Esophagus mucosa (tissue), 1 donor: ENCODE measurements at regions not wholly inside any gene's neighbourhood (a gene's known extent, or its start where the extent isn't known, plus 50 kb on each side); places are given as distances from the start of the nearest gene placed in this dataset.

Experiments
- ATAC-seq: fragments of 200-7000 bp; cut with Tn5 transposase; one replicate; pipeline ENCODE4 v1.9.1; 2020
- donor health status: DM: yes; HTN: yes; CAD: no.

- no peak for ATAC-seq
Observed at GRCh38 chr9:80596579-80596978, 1024.8 kb downstream of the TLE4 start.

DNA sequence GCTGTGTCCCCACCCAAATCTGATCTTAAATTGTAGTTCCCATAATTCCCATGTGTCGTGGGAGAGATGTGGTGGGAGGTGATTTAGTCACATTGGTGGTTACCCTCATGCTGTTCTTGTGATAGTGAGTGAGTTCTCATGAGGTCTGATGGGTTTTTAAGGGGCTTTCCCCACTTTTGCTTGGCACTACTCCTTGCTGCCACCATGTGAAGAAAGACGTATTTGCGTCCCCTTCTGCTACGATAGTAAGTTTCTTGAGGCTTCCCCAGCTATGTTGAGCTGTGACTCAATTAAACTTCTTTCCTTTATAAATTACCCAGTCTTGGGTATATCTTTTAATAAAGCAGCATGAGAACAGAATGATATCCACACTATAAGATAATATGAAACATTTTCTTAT lies 1023.4 kb downstream of the TLE4 start:
- no peak for ATAC-seq

DNA sequence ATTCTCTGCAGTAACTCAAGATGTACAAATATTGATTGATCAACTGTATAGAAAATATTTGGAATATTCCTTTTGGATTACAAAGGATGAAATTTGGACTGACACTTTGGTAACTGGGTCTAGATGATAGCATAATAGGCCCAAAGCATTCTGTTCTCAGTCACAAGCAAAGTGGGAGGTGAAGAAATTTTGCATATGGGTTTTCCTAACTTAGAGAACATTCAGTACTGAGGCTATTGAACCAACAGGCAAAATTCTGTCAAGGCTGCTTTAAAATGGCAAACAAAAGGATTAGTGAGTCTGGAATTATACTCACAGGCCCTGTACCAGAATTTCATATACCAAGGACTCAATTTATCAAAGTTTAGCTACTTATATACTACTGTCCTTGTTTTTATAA lies 1020.6 kb downstream of the TLE4 start:
- ATAC-seq = no peak

- ATAC-seq = no peak
Observed at GRCh38 chr9:80586786-80587330, 1015.1 kb downstream of the TLE4 start.

- no peak for ATAC-seq
Observed at GRCh38 chr9:80571953-80572352, 1000.2 kb downstream of the TLE4 start.

DNA sequence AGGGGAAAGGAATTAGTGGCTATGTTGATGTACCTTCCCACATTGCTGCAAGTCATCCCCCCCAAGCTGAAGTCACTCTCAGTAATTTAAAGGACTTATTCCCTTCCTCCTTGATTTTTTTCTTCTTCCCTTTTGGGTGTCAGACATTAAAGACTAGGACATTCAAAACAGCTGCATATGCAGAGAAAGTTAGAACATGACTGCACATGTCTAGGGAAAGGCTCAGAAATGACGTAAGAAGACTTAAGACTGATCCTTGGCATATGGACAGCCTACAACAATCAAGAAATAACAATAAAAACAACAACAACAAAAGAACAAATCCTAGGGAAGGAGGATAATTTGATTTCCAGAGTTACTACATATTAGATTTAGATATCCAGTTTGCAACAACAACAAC lies 997.5 kb downstream of the TLE4 start:
- ATAC-seq = no peak

DNA sequence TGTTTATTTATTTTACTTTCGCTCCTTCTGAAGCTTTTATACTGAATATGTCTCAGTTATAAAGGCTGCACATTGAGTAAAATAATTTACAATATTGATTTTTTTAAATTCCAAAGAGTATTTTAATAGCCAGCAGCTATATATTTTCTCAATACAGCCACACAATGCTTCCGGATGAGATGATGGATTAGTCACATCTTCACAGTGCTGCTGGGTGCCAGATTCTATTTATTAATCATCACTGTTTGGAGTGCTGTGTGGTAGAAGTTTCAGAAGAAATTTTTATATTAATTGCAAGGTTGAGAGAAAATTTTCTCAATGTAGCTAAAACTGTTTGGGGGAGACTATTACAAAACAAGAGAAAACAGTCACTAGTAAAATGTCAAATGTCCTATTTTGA lies 989.8 kb downstream of the TLE4 start:
- ATAC-seq = no peak

DNA sequence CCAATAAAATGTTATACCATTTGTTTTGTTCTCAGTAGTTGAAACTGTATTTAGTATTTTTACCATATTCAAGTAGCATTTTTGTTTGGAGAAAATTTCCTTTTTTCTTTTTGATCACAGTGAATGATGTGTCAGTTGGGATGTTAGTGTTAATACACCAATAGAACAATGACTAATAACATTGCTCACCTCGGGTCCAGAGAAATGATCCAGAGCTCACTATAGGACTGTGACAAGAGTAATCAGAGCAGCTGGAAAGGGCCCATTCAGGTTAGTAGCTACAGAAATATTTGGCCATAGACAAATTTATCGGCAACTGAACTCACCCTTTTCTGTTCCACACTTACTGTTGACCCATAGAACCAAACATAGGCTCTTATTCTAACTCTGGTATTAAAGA lies 989.2 kb downstream of the TLE4 start:
- ATAC-seq = no peak

GRCh38 chr9:80557256-80557655 lies 985.5 kb downstream of the TLE4 start:
- ATAC-seq = no peak

DNA sequence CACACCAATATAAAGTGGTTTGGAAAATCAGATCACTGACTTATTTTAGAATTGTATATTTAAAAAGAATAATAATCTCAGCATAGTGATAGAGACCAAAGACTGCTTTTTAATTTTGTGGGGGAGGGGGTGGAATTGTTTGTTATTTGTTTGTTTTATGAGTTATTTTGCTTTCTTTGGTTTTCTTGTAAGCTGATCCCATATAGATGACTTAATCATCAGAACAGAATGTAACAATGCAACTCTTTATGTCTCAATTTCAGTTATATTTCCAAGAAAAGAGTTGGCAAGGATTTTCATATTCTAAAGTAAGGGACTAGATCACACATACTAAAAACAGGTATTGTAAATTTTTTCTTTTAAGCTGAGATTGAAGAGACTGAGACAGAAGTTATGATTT lies 984.9 kb downstream of the TLE4 start:
- no peak for ATAC-seq

- no peak for ATAC-seq
Observed at GRCh38 chr9:80555782-80556325, 984.1 kb downstream of the TLE4 start.

- no peak for ATAC-seq
Observed at GRCh38 chr9:80554856-80555255, 983.1 kb downstream of the TLE4 start.

GRCh38 chr9:80554301-80554700 lies 982.5 kb downstream of the TLE4 start:
- ATAC-seq = no peak

DNA sequence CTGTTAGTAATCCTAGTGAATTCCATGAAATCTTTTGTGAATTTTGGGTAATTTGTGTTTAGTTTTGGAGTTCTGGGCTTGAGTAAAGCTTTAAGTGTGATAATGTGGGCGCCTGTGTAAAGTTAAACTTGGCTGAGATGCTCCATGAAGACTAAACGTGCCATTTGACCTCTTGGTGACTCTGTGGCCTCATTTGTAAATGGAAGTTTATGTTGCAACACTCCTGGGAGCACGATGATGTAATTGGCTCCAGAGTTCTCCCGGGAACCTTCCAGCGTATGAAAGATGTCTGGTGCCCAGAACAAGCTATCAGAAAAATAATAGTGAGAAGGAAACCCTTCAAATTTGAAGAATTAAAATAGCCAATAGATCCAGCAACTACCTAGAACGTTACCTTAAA lies 981.2 kb downstream of the TLE4 start:
- ATAC-seq = no peak

DNA sequence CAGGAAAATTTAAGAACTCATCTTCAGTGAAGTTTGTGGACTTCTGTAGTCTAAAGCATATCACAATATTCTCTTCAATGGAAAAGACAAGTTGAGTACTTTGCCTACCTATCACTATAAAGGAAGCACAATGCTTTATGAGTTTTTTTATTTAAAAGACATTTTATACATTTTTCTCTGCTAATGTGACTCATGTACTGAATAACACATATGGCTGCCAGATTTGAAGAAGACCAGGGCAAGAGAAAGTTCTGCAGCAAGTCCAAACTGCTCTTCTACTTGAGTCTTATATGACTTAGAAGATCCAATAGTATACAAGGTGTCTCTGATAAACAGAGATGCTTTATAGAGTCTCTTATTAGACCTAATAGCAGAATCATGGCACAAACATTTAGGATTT lies 978.4 kb downstream of the TLE4 start:
- ATAC-seq = no peak

- ATAC-seq = no peak
Observed at GRCh38 chr9:80547613-80548012, 975.8 kb downstream of the TLE4 start.

DNA sequence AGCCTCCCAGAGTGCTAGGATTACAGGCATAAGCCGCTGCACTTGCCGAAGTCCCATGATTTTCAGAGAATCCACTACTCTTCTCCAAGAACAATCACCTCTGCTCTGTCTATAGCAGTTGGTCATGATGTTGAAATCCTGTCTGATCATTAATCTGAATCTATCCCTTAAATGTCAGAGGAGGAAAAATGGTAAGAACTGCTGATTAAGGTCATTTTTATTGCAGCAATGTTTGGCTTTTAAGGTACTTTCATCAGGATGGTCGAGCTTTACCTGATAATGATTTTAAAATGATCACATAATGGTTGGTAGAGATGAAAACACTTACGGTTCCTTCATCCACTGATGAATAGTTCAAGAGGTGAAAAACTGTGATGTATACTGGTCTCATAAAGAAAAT lies 968.6 kb downstream of the TLE4 start:
- ATAC-seq = no peak

DNA sequence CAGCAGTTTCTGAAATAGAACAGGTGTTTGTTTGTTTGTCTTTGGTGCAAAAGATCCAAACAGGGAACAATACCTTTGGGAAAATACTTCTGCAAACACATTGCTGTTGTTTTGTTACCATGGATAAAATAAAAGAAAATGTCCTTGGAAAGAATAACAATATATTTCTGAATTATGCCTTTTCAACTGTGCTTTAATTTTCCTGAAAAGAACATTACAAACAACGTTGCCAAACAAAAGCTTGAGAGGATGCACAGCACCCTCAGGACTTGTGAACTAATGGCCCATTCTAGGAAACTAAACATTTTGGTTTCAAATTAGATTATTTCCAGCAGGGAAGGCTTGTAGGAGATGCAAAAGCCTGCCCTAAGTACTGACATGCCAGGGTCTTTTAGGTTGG lies 967.2 kb downstream of the TLE4 start:
- ATAC-seq = no peak

DNA sequence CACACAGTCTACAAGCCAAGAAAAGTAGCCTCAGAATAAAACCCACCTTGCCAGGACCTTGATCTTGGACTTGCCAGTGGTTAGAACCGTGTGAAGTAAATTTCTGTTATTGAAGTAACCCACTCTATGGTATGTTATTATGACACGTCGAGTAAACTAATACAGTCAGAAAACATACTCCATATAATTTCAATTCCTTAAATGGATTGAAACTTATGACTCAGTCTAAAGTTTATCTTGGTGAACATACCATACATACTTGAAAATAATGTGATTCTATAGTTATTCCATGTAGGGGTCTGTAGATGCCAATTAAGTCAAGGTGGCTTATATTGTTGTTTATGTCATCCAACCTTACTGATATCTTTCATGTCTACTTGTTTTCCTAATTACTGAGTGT lies 950.7 kb downstream of the TLE4 start:
- no peak for ATAC-seq

- no peak for ATAC-seq
Observed at GRCh38 chr9:80521151-80521550, 949.4 kb downstream of the TLE4 start.

DNA sequence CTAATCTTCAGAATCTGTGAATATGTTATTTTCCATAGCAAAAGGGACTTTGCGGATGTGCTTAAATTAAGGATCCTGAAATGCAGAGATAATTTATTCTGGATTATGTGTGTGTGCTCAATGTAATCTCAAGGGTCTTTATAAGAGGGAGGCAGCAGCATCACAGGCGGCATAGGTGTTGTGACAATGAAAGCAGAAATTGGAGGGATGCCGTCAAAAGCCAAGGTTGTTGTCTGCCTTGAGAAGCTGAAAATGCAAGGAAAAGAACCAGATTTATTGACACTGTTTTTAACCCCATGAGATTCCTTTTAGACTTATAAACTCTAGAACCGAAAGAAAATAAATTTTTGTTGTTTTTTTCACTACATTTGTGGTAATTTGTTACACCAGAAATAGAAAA lies 948.5 kb downstream of the TLE4 start:
- ATAC-seq = no peak

DNA sequence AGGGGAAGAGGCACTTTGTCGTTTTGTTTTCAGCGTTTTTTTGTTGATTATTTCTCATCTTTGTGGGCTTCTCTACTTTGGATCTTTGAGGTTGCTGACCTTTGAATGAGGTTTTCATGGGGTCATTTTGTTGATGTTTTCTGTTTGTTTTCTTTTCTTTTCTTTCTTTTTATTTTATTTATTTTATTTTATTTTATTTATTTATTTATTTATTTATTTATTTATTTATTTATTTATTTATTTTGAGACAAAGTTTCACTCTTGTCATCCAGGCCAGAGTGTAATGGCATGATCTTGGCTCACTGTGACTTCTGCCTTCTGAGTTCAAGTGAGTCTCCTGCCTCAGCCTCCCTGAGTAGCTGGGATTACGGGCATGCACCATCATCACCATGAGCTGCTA lies 946.7 kb downstream of the TLE4 start:
- no peak for ATAC-seq

GRCh38 chr9:80516679-80517078 lies 944.9 kb downstream of the TLE4 start:
- no peak for ATAC-seq

GRCh38 chr9:80509358-80509757 lies 937.6 kb downstream of the TLE4 start:
- no peak for ATAC-seq

DNA sequence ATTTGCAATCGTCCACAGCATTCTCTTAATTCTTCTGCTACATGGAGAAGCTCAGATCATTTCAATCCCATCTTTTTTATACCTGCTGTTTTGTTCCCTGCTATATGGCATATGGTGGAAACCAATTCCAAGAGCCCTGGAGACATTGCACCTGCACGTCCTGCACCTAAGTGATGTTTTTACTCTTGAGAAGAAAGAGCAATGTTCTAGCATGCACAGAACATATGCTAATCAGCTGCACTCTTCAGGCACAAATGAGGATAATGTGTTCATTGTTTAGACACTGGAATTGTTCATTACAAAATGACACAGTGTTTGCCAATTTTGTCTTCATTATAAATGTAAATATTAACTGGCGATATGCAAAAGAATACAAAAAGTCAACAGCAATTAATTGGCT lies 935.8 kb downstream of the TLE4 start:
- ATAC-seq = no peak
